Hepatocyte (in vitro differentiated cells): ENCODE measurements at regions not wholly inside any gene's neighbourhood (a gene's known extent, or its start where the extent isn't known, plus 50 kb on each side); places are given as distances from the start of the nearest gene placed in this dataset.
A peak's percentile ranks its signal among the peaks of the same experiment; 100 is the strongest.

Experiments used
- DNase-seq: peaks from one replicate; pipeline ENCODE4 v3.0.0-alpha.2; 2016; ENCODE audit warnings: low spot score
- H2AFZ ChIP-seq: fragments of 200-600 bp; sonication (generic); 2 replicates; pipeline ENCODE4 v1.6.0; 2016; ENCODE audit warnings: antibody characterized with exemption, mild to moderate bottlenecking
- H3K27ac ChIP-seq: fragments of 200-600 bp; sonication (generic); 2 replicates; pipeline ENCODE4 v1.5.1; 2016; ENCODE audit warnings: mild to moderate bottlenecking
- H3K27me3 ChIP-seq: fragments of 200-600 bp; sonication (generic); 2 replicates; pipeline ENCODE4 v1.6.1; 2016
- H3K36me3 ChIP-seq: fragments of 200-600 bp; sonication (generic); replicated peaks from 2 replicates; pipeline ENCODE4 v1.5.1; 2016; ENCODE audit warnings: low read depth; ENCODE audit not compliant: insufficient read depth
- H3K4me1 ChIP-seq: fragments of 200-600 bp; sonication (generic); 2 replicates; pipeline ENCODE4 v1.5.1; 2016; ENCODE audit warnings: mild to moderate bottlenecking, moderate library complexity; ENCODE audit not compliant: insufficient read depth
- H3K4me2 ChIP-seq: fragments of 200-600 bp; sonication (generic); 2 replicates; pipeline ENCODE4 v1.6.0; 2016
- H3K4me3 ChIP-seq: fragments of 200-600 bp; sonication (generic); 2 replicates; pipeline ENCODE4 v1.5.1; 2016; ENCODE audit warnings: mild to moderate bottlenecking
- H3K79me2 ChIP-seq: fragments of 200-600 bp; sonication (generic); 2 replicates; pipeline ENCODE4 v1.6.0; 2017; ENCODE audit warnings: mild to moderate bottlenecking
- H3K9me2 ChIP-seq: fragments of 200-600 bp; sonication (generic); replicated peaks from 2 replicates; pipeline ENCODE4 v1.6.0; 2017; ENCODE audit warnings: mild to moderate bottlenecking; ENCODE audit not compliant: insufficient read depth
- H3K9me3 ChIP-seq: fragments of 200-600 bp; sonication (generic); 2 replicates; pipeline ENCODE4 v1.5.1; 2016; ENCODE audit warnings: low read depth, mild to moderate bottlenecking
- H4K20me1 ChIP-seq: fragments of 200-600 bp; sonication (generic); 2 replicates; pipeline ENCODE4 v1.6.0; 2016; ENCODE audit warnings: mild to moderate bottlenecking; ENCODE audit not compliant: insufficient read depth, poor library complexity, severe bottlenecking
- CTCF ChIP-seq: fragments of 200-600 bp; sonication (generic); IDR thresholded peaks from 2 replicates; pipeline ENCODE4 v1.5.1; 2016; ENCODE audit warnings: antibody characterized with exemption, mild to moderate bottlenecking; ENCODE audit not compliant: poor library complexity
- EZH2 ChIP-seq: fragments of 200-600 bp; sonication (generic); IDR thresholded peaks from 2 replicates; pipeline ENCODE4 v1.6.1; 2016; ENCODE audit warnings: antibody characterized with exemption, mild to moderate bottlenecking, borderline replicate concordance
- EZH2phosphoT487 ChIP-seq: fragments of 200-600 bp; sonication (generic); IDR thresholded peaks from one replicate; pipeline ENCODE4 v1.6.1; 2018; ENCODE audit warnings: antibody characterized with exemption, mild to moderate bottlenecking, low read depth, moderate library complexity; ENCODE audit not compliant: unreplicated experiment, severe bottlenecking
- WGBS: methylation state at CpG from one replicate; pipeline ENCODE4 v1.1.6; 2016; ENCODE audit warnings: low lambda C conversion rate; ENCODE audit errors: missing lambda C conversion rate; 5-methylcytosine and 5-hydroxymethylcytosine counted together

DNA sequence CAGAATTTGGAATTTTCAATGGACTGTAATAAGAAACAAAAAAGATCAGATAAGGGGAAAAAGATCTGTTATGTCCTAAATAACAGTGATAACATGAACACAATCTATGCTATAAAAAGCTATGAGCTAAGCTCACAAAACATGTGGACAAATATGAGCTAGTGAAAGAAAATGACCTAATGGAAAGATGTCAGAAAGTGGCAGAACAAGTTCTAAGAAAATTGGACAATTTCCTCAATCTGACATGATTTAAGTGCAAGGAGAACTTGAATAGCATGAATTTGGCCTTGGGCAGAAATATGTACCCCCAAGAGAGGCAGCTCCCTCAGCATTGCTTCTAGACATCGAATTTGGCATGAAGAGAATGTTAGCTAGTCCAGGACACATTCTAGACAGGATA, 212.0 kb upstream of the PGR start:
- Histone ChIP-seq H3K9me3 (no peaks in the 10 kb centered on the region), H3K9me2 (no peaks in the 10 kb centered on the region), H3K4me3 (no peak overlapping the region), H2AFZ (no peak overlapping the region), H3K27me3 (no peaks in the 10 kb centered on the region), H3K36me3 (no peaks in the 10 kb centered on the region), H3K4me2 (no peak overlapping the region), H3K27ac (no peak overlapping the region), H3K79me2 (no peaks in the 10 kb centered on the region), H4K20me1 (no peaks in the 10 kb centered on the region), H3K4me1 (no peaks in the 10 kb centered on the region)
- WGBS = 71% methylated on average over 1 of the region's 1 CpG
- TF ChIP-seq EZH2phosphoT487 = no peak
- no peak for TF ChIP-seq EZH2
- no peak for TF ChIP-seq CTCF
- peak; percentile 19 for DNase-seq

GRCh38 chr11:101336858-101337257, 207.2 kb upstream of the PGR start:
- Histone ChIP-seq H3K4me1 (no peaks in the 10 kb centered on the region), H3K9me2 (no peaks in the 10 kb centered on the region), H2AFZ (no peak overlapping the region), H3K79me2 (no peaks in the 10 kb centered on the region), H3K9me3 (no peaks in the 10 kb centered on the region), H4K20me1 (no peaks in the 10 kb centered on the region), H3K36me3 (no peaks in the 10 kb centered on the region), H3K4me3 (no peak overlapping the region), H3K27ac (no peak overlapping the region), H3K4me2 (no peak overlapping the region), H3K27me3 (no peaks in the 10 kb centered on the region)
- no peak for DNase-seq
- WGBS = 58% methylated on average over 4 of the region's 4 CpGs
- TF ChIP-seq EZH2 (no peak), CTCF (no peak), EZH2phosphoT487 (no peak)

GRCh38 chr11:101336155-101336554, 206.5 kb upstream of the PGR start:
- Histone ChIP-seq H3K27ac (no peak overlapping the region), H3K79me2 (no peaks in the 10 kb centered on the region), H3K27me3 (no peaks in the 10 kb centered on the region), H2AFZ (no peak overlapping the region), H3K36me3 (no peaks in the 10 kb centered on the region), H4K20me1 (no peaks in the 10 kb centered on the region), H3K4me1 (no peaks in the 10 kb centered on the region), H3K9me2 (no peaks in the 10 kb centered on the region), H3K4me3 (no peak overlapping the region), H3K9me3 (no peaks in the 10 kb centered on the region), H3K4me2 (no peak overlapping the region)
- no peak for DNase-seq
- WGBS = 81% methylated on average over 3 of the region's 3 CpGs
- no peak for TF ChIP-seq CTCF
- TF ChIP-seq EZH2 = no peak
- TF ChIP-seq EZH2phosphoT487 = no peak

DNA sequence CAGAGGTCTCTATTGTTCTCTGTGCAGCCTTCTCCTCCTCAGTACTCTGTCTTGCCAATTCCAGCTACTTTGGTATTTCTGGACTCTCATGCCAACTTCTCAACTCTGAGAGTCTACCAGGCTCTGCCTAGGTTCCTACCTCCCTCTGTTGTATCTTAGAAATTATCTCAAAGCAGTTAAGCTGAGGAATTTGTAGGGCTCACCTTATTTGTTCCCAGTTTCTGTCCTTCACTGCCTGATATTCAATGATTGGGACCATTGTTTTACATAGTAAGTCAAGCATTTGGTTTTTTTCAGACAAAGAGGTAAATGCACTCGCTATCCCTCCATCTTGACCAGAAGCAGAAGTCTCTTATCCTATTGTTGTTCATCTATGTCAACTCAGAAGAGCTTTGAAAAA, 205.0 kb upstream of the PGR start:
- DNase-seq = no peak
- Histone ChIP-seq H3K36me3 (no peaks in the 10 kb centered on the region), H3K27me3 (no peaks in the 10 kb centered on the region), H3K9me3 (no peaks in the 10 kb centered on the region), H3K9me2 (no peaks in the 10 kb centered on the region), H2AFZ (no peak overlapping the region), H3K27ac (no peak overlapping the region), H3K4me2 (no peak overlapping the region), H3K4me1 (no peaks in the 10 kb centered on the region), H3K4me3 (no peak overlapping the region), H3K79me2 (no peaks in the 10 kb centered on the region), H4K20me1 (no peaks in the 10 kb centered on the region)
- TF ChIP-seq EZH2phosphoT487 (no peak), EZH2 (no peak), CTCF (no peak)
- 68% methylated on average over 1 of the region's 1 CpG for WGBS
